Uterus (tissue), 2 donors: ENCODE measurements at regions not wholly inside any gene's neighbourhood (a gene's known extent, or its start where the extent isn't known, plus 50 kb on each side); places are given as distances from the start of the nearest gene placed in this dataset.

Experiments used
- POLR2A ChIP-seq, 2 donors: fragments of 450-650 bp; IDR thresholded peaks; one replicate each; pipeline ENCODE4 v1.6.1; 2016; ENCODE audit warnings: antibody characterized with exemption in 2 of 2, mild to moderate bottlenecking in 1 of 2, moderate library complexity in 1 of 2
- TF ChIP-seq, protein P1 (sequence below), 4 experiments: fragments of 200-600 bp in 2 of 4; fragments of 450-650 bp in 2 of 4; sonication (generic) in 2 of 4; IDR thresholded peaks; one replicate each; pipeline ENCODE4 v1.5.1; 2016 to 2019; ENCODE audit warnings: antibody characterized with exemption in 4 of 4, mild to moderate bottlenecking in 2 of 4, moderate library complexity in 1 of 4

DNA sequence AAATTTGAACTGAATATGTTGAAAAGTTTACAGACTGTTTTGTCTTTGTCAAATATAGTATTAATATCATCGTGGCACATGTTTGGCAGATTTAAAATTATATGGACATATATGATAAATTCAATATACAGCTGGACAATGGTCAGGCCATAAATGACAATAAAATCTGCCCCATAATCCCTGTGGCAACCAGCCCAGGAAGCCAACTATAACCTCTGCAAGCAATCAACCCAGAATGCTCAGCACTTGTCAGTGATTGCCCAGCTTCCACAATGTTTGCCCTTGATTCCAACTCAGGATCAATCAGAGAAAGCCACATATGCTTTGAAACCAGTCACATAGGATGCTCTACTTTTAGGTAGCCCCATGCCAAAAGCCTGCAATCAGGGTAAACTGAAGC, 671.9 kb downstream of the SUCLG1 start:
- TF ChIP-seq, protein P1, sequence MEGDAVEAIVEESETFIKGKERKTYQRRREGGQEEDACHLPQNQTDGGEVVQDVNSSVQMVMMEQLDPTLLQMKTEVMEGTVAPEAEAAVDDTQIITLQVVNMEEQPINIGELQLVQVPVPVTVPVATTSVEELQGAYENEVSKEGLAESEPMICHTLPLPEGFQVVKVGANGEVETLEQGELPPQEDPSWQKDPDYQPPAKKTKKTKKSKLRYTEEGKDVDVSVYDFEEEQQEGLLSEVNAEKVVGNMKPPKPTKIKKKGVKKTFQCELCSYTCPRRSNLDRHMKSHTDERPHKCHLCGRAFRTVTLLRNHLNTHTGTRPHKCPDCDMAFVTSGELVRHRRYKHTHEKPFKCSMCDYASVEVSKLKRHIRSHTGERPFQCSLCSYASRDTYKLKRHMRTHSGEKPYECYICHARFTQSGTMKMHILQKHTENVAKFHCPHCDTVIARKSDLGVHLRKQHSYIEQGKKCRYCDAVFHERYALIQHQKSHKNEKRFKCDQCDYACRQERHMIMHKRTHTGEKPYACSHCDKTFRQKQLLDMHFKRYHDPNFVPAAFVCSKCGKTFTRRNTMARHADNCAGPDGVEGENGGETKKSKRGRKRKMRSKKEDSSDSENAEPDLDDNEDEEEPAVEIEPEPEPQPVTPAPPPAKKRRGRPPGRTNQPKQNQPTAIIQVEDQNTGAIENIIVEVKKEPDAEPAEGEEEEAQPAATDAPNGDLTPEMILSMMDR (IDR thresholded peaks at IDR 0.05) = no peak
- TF ChIP-seq POLR2A (IDR thresholded peaks at IDR 0.05) = no peak
